HG02678 (cell line): ENCODE measurements at regions not wholly inside any gene's neighbourhood (a gene's known extent, or its start where the extent isn't known, plus 50 kb on each side); places are given as distances from the start of the nearest gene placed in this dataset.
A peak's percentile ranks its signal among the peaks of the same experiment; 100 is the strongest.

ENCODE experiments used
- ATAC-seq: cut with Tn5 transposase; IDR thresholded peaks from one replicate; pipeline ENCODE4 v1.9.1; 2021; ENCODE audit warnings: mild to moderate bottlenecking, moderate library complexity; ENCODE audit not compliant: unreplicated experiment

- ATAC-seq: peak; percentile 50
These were observed 130.3 kb upstream of the DPYD start for GRCh38 chr1:98051065-98051675.

- ATAC-seq: no peak
These were observed 128.7 kb upstream of the DPYD start for GRCh38 chr1:98049370-98050135.

GRCh38 chr1:98048751-98049325 lies 128.0 kb upstream of the DPYD start:
- ATAC-seq: no peak

GRCh38 chr1:98048244-98048643 lies 127.4 kb upstream of the DPYD start:
- peak; percentile 56 for ATAC-seq

GRCh38 chr1:98047171-98047570 lies 126.3 kb upstream of the DPYD start:
- ATAC-seq: no peak

GRCh38 chr1:98045767-98046641 lies 125.2 kb upstream of the DPYD start:
- no peak for ATAC-seq

GRCh38 chr1:98045211-98045766 lies 124.5 kb upstream of the DPYD start:
- no peak for ATAC-seq

- no peak for ATAC-seq
These were observed 123.9 kb upstream of the DPYD start for GRCh38 chr1:98044766-98045165.

- ATAC-seq: no peak
These were observed 123.3 kb upstream of the DPYD start for GRCh38 chr1:98044071-98044697.

- no peak for ATAC-seq
These were observed 114.8 kb upstream of the DPYD start for GRCh38 chr1:98035602-98036002.

- ATAC-seq: no peak
These were observed 113.7 kb upstream of the DPYD start for GRCh38 chr1:98034505-98034904.

- no peak for ATAC-seq
These were observed 112.1 kb upstream of the DPYD start for GRCh38 chr1:98032958-98033357.

- ATAC-seq: no peak
These were observed 110.1 kb upstream of the DPYD start for GRCh38 chr1:98030976-98031375.

GRCh38 chr1:98030483-98030882 lies 109.6 kb upstream of the DPYD start:
- ATAC-seq: no peak

GRCh38 chr1:98028800-98029199 lies 108.0 kb upstream of the DPYD start:
- ATAC-seq: no peak

- ATAC-seq: no peak
These were observed 106.4 kb upstream of the DPYD start for GRCh38 chr1:98027103-98027705.

GRCh38 chr1:98025858-98026257 lies 105.0 kb upstream of the DPYD start:
- no peak for ATAC-seq

GRCh38 chr1:98021126-98021525 lies 100.3 kb upstream of the DPYD start:
- no peak for ATAC-seq

- ATAC-seq: no peak
These were observed 98.9 kb upstream of the DPYD start for GRCh38 chr1:98019747-98020146.

GRCh38 chr1:98018074-98018473 lies 97.2 kb upstream of the DPYD start:
- ATAC-seq: no peak
